ENCODE measurements at regions not wholly inside any gene's neighbourhood (a gene's known extent, or its start where the extent isn't known, plus 50 kb on each side); places are given as distances from the start of the nearest gene placed in this dataset.
A peak's percentile ranks its signal among the peaks of the same experiment; 100 is the strongest.
"Not testable (repeated sequence)": the region's sequence is repeated elsewhere in the genome, so short reads cannot be mapped to it uniquely, and the experiment has no call there.

DNA sequence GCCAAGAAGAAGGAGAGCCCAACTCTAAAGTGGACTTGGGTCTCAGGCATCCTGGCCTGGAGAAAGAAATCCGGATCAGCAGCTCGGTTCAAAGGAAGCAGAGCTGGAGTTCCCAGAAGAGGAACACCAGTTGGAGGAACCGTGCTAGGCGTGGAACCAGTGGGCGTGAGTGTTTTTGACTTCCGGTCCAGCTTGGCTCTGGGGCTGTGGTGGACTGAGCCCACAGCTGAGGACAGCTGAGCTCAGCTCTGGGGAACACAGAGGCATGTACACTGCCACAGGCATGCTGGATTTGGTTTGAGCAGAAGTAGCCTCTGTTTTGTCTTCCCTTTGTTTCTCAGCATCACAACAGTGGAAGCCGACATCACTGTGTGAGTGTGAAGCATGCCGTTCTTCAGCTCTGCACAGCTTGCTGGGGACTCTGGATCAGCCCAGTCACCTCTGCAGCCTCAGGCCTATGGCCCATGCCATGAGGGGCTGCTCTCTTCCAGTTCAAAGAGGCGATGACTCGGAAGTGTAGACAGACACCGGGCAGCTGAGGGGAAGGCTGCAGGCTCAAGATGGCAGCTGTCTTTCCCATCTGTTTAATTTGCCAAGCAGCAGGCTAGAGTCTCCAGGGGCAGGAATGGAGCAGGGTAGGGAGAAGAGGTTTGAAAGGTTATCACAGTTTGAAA, 185.8 kb upstream of the UBE3A start:
- DNase-seq (ENCODE audit: low read depth in 2 of 2) = no peak

DNA sequence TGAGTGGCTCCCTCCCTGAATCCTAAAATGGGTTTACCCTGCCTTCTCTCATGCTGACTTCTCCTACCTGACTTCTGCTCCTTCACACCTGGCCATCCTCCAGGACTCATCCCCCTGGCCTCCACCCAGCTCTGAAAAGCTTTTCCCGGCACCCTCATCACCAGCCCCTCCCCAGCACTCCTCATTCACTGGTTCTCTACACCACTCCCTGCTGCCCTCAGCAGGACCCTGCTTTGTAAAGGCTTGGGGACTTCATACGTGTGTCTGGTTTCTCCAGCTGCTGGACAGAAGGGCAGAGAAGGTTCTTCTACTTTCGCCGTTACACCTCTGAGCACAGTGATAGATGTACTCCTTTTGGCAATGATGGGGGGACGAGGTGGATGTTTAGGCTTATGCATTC, 184.9 kb upstream of the UBE3A start:
- DNase-seq (ENCODE audit: low read depth in 2 of 2) = no peak

DNA sequence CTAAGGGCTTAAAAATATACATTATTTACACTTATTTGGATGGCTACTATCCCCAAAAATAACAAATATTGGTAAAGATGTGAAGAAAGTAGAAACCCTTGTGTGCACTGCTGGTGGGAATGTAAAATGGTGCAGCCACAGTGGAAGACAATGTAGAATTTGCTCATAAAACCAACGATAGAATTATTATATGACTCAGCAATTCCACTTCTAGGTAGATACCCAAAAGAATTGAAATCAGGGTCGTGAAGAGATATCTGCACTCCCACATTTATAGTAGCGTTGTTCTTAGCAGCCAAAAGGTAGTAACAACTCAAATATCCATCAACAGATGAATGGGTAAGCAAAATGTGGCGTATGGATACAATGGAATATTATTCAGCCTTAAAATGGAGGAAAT, 181.6 kb upstream of the UBE3A start:
- no peak for DNase-seq (ENCODE audit: low read depth in 2 of 2)

DNA sequence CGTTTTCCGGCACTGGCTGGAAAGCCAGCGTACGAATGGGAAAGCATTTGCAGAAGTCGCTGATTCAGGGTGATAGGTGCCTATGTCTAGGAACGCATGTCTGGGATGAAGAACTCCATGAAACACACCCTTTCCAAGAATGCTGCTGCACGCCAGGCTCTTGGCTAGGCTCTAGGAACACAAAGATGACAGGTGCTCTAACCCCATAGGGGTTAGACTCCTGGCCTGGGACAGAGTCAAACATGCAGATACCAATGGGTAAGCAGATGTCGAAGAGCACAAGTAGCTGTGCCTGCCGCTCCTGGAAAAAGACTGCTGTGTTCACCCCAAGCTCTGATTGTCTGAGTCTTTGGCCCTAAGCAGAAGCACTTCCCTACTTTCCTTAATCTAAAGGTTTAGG, 180.9 kb upstream of the UBE3A start:
- no peak for DNase-seq (ENCODE audit: low read depth in 2 of 2)

DNA sequence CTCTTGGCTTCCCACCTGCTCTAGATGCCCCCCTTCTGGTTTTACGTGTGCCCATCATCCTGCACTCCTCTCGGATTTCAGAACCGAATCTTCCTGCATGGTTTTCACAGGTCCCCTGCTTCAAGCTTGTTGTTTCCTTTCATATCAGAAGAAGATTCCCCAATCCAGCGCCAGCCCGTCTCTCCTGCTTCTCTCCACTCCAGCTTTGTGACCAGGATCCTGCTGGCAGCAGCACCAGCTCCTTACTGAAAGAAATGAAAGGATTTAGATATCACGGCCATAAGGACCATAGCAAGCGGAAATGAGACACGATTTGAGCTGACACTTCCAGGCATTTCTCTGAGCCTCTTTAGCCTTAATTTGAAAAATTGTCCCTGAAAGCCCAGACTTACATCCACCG, 180.3 kb upstream of the UBE3A start:
- no peak for DNase-seq (ENCODE audit: low read depth in 2 of 2)

DNA sequence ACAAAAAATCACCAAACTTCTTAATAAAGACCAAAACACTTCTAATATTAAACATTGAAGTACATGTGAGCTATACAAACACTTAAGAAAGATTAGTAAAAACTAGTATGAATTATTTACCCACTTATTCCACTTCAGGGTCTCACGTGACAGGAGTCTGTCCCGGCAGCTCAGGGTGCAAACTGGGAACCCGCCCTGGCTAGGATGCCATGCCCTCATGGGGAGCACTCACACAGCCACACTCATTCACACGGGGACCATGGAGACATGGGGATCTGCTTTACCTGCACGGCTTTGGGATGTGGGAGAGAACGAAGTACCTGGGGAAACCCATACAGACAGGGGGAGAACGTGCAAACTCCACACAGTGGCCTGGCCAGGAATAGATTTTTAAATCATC, 179.3 kb upstream of the UBE3A start:
- no peak for DNase-seq (ENCODE audit: low read depth in 2 of 2)

DNA sequence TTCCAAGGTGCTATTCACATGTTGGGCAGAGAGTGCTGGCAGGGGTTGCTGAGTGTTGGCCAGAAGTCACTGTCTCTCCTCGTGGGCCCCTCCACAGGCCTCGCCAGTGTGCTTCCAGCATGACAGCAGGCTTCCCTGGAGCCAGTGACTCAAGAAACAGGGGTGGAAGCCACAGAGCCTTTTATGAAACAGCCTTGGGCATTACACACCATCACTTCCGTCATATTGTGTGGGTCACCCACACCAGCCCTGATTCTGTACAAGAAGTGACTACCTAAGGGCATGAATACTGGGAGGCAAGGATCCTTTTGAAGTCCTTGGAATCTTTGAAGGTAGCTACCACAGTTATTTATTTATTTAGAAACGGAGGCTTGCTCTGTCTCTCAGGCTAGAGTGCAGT, 177.6 kb upstream of the UBE3A start:
- DNase-seq (ENCODE audit: low read depth in 2 of 2) = no peak

DNA sequence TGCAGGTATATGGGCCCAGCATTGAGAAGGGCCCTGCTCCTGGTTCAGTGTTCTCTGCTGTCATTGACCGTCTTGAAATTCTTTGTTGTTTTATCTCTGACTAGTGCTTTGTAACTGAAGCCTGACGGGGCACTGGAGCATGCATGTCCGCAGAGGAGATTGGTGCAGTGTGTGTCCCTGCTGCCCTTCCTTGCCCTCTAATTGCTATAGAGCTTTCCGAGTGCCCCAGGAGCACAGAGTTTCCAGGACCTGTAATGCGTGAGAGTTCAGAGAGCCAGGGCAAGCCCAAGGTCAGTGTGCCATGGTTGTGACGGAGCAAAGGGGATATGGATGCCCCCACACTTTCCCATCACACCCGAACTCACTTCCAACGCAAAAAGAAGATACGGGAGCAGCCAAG, 174.3 kb upstream of the UBE3A start:
- no peak for DNase-seq (ENCODE audit: low read depth in 2 of 2)

DNA sequence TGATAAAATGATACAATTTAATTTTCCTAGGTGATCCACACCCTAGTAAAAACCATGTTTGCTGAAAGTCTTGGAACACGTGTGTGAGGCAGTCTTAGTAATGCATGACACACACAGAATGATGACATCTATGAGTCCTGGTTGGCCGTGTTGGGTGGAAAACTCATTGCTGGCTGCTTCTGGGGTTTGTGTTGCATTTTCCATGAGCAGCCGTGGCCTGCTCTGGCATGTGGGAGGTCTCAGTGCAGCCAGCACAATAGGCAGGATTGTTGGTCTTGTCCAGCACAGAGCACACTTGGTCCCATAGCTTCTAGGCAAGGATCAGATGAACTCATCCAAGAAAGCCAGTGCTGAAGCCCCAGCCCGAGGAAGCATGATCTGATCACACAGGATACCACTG, 172.8 kb upstream of the UBE3A start:
- peak in 1 of 2 experiments; percentile 8 for DNase-seq (ENCODE audit: low read depth in 2 of 2)

DNA sequence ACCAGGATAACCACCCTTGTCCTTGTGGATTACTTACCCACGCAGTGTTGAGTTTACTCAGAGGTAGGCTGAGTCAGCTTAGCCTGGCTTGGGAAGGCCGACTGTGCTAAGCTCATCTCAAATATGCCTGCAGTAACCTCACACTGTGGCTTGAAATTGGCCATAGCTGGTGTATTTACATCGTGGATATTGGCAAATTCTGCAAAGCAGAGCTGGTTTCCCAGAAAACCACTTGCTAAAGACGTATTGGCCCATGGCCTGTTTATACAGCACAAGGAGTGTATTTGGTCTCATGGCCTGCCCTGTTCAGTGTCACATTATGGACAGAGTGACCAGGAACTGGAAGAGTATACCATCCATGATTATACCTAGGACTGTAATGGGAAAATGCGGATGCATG, 170.5 kb upstream of the UBE3A start:
- no peak for DNase-seq (ENCODE audit: low read depth in 2 of 2)

DNA sequence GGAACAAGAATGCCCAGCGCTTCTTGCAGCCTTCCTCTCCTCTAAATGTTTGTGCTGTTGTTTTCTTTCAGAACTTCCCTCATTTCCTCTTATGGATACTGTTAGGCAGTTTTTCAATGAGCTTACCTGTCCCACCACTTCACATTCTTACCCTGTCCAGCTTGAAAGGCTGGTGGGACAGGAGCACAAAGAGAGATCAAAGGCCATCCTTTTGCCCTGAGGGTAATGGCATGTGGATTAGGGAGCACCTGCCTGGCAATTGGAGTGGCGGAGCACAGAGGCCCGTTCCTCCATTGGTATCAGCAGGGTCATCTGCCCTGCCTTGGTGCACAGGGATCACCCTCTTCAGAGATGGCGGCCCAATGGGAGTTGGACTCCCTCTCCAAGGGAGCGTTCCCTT, 170.1 kb upstream of the UBE3A start:
- no peak for DNase-seq (ENCODE audit: low read depth in 2 of 2)

DNA sequence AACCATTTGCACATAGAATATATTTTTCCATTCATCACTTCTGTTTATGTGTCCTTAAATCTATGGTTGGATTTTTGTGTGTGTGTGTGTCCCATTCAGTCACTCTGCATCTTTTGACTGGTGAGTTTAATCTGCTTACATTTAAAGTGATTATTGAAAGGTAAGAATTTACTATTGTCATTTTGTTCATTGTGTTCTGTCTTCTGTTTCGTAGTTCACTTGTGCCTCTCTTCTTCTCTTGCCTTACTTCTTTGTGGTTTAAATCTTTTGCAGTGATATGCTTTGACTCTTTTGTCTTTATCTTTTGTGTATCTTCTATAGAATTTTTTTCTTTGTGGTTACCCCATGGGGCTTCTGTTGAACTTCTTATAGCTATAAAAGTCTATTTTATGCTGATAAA, 166.3 kb upstream of the UBE3A start:
- DNase-seq (ENCODE audit: low read depth in 2 of 2) = no peak

DNA sequence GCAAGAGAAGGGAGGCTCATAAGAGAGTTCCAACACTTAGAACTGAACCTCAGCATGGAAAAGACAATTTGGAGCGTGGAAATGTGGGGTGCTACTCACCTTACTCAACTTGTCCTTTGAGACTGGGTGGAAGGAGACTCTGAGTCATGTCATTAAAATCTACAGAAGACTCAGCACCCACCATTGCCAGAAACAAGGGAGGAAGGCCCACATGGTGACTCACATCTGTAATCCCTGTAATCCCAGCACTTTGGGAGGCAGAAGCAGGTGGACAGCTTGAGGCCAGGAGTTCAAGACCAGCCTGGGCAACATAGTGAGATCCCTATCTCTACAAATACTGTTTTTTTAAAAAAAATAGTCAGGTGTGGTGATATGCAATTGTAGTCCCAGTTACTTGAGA, 161.9 kb upstream of the UBE3A start:
- DNase-seq (ENCODE audit: low read depth in 2 of 2) = no peak

DNA sequence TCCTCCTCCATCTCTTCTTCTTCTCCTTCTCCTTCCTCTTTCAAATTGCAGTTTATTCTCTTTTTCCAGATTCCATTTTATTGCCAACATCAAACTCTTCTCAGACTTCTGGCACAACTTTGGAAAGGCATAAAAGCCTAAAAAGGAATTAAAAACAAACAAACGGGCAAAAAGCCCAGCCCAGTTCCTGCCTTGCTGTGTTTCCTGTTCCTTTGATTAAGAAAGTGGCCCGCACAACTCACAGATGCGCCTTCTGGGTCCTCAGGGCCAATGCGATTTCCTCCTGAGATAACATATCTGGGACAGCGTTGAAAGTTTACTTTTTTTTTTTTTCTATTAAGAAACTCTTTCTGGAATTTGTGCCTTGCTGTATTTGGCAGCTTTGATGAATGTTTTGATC, 158.7 kb upstream of the UBE3A start:
- DNase-seq (ENCODE audit: low read depth in 2 of 2) = no peak

DNA sequence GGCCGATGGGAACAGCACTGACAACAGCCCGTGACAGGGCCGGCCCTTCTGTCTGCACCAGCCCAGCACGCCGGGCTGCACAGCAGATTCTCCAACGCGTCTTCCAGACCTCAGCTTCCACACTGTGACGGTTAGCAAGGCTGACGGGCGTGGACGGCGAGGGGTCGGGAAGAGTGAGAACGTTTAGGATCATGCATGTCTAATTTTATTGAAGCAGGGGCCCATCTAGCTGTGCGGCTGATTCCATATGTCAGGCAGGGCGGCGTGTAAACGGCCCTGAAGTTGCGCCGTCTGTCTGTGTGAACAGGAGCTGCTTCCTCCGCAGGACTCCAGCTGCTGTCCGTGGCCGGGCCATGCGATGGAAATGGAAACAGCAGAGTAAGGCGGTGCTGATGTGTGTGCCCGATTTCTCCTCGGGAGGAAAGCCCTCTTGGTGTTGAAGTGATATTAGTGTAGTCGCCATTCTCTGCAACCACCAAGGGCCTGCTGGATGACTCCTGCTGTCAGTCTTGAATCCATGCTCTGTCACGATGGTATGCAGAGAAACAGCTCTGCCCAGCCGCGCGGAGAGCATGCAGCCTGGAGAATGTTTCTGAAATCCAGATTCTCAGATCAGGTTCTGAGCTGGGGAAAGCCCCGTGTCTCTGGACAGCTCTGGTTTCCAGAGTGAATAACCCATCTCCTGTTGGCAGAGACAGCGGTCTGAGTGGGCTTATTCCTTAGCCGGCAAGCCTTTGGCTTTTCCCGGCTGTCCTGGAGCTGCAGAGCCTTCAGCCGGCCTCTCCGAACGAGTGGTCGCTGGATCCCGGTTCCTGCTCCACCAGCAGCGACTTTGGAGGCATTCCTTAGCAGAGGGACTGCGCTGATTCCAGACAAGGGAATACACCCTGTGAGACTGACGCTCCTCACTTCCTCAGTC, 158.1 kb upstream of the UBE3A start:
- DNase-seq (ENCODE audit: low read depth in 2 of 2) = no peak

DNA sequence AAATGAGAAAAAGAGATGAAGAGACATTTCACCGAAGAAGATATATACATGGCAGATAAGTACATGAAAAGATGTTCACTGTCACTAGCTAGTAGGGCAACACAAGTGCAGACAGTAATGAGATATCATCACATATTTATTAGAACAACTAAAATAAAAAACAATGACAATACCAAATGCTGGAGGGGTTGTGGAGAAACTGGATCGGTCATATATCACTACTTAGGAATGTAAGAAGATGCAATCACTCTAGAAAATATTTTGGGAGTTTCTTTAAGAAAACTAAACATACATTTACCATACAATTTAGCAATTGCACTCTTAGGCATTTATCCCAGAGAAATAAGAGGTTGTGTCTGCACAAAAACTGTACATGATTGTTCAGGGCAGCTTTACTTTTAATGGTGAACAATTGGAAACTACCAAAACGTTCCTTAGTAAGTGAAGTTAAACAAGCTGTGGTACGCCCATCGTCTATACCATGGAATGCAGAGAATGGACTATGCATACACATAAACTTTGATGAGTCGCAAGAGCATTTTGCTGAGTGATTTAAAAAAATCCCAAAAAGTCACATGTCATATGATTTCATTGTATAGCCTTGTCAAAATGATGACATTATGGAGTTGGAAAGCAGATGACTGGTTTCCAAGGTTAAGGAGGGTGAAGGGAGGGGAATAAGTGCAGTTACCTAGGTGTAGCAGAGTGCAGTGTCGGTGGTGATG, 149.0 kb upstream of the UBE3A start:
- DNase-seq (ENCODE audit: low read depth in 2 of 2) = no peak

DNA sequence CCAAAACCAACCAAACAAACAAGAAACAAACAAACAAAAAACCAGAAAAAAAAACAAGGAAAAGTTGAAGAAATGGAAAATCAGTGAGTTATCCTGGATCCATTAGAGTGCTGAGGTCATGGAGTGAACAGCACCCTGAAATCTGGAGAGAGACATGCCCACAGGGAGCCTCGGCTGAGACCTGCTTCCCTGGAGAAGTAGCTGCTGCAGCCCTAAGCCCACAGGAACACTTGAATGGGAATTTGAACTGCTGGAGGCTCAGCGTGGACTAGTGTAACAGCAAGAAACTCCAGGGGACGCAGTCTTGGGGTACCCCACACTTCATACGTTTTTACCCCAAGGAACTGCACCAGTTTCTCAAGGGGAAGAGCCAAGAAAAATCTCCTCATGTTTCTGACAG, 144.1 kb upstream of the UBE3A start:
- no peak for DNase-seq (ENCODE audit: low read depth in 2 of 2)

DNA sequence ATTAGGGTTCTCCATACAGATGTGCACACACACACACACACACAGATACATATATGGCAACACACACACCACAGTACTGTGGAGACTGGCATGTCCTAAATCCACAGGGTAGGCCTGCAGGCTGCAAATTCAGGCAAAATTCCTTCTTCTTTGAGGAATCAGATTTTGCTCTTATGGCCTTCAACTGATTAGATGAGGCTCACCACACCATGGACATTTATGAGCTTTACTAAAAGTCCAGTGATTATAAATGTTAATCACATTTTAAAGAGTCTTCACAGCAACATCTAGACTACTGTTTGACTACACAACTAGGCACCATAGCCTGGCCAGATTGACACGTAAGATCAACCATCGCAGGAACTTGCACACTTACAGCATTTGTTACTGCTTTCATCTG, 140.3 kb upstream of the UBE3A start:
- DNase-seq (ENCODE audit: low read depth in 2 of 2) = no peak

DNA sequence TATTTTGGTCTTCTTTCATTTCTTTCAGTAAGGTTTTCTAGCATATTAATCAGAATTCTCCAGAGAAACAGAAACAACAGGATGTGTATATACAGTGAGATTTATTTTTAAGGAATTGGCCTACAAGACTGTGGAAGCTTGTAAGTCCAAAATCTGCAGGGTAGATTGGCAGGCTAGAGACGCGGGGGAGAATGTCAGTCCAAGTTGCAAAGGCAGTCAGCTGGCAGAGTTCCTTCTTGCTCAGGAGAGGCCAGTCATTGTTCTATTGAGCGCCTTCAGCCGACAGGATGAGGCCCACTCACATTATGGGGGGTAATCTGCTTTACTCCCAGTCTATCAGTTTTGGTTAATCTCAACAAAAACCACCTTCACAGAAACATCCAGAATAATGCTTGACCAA, 133.4 kb upstream of the UBE3A start:
- no peak for DNase-seq (ENCODE audit: low read depth in 2 of 2)

DNA sequence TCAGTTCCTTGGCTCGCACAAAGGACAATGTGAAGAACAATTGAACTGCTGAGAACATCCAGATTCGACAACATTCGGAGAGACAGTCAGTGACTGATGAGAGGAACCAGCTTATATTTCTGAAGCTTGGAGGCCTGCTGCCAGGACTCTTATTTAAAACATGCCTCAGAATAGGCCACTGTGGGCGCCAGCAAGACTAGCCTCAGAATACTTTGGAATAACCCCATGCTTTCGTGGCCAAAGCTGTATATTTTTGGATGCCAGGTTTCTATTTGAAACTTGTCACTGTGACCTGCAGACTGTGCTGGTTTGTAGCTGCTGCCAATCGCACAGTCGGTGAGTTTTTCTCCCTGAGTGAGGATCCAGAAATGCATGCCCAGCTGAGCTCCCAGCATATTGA, 129.9 kb upstream of the UBE3A start:
- no peak for DNase-seq (ENCODE audit: low read depth in 2 of 2)

DNA sequence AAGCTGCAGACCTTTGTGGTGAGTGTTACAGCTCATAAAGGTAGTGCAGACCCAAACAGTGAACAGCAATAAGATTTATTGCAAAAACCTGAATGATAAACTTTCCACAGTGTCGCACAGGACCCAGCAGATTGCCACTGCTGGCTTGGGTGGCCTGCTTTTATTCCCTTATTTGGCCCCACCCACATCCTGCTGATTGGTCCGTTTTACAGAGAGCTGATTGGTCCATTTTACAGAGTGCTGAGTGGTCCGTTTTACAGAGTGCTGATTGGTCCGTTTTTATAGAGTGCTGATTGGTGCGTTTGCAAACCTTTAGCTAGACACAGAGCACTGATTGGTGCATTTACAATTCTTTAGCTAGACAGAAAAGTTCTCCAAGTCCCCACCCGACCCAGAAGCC, 127.7 kb upstream of the UBE3A start:
- not testable (repeated sequence) for DNase-seq (ENCODE audit: low read depth in 2 of 2)

DNA sequence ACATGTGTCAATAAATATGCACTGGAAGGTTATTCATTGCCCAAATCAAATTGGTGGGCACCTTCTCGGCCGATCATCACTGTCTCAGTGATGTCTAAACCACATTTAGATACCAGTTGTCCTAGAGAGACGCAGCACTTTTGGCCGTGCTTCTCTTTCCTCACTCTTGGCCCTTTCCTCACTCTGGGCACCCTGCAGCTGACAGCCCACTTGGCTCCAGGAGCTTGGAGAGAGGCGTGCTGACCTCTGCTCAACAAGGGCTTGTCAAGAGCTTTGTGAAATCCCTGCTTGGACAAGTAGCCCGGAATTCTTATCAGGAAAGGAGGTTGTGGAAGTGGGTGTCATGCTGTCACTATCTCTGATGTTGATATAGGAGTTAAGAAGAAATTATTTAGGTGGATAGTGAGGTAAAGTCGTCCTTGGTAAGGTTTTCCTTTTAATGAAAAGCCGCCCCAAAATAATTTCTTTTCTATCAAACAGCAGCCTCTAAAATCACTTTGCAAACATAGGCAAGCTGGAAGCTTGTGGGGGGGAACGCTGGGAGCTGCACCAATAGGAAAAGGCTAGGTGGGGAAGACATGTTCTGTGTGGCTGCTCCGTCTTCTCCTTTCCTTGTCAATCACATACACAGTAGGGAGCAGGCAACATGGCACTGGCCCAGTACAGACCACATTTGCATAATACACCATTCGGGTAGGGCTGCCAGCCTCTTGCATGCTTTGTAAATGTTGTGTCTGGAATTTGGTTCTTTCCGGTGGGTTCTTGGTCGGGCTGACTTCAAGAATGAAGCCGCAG, 126.8 kb upstream of the UBE3A start:
- no peak for DNase-seq (ENCODE audit: low read depth in 2 of 2)
